ENCODE measurements at regions not wholly inside any gene's neighbourhood (a gene's known extent, or its start where the extent isn't known, plus 50 kb on each side); places are given as distances from the start of the nearest gene placed in this dataset.
"Not testable (repeated sequence)": the region's sequence is repeated elsewhere in the genome, so short reads cannot be mapped to it uniquely, and the experiment has no call there.

DNA sequence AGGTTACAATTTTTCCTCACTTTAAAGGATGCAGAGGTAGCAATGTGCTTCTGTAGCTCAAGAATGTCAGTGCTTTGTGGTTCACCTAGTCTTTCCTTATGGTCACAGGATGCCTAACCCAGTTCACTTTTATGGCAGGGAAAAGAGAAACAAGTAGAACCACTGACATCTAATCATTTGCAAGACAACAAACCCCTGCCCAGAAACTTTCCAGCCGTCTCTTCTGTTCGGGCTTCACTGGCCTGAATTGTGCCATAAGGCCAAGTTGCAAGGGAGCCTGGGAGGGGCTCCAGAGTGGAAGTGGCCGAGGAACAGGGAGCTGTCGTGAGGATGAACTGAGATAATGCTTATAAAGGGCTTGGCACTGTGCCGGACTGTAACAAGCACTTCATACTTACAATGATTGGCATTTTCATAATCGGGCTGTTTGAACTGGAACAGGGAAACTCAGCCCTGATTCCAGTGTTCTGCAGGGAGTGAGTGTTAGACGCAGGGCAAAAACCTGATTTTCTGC lies 212.6 kb downstream of the BCAS1 start:
- TF ChIP-seq, protein P1, sequence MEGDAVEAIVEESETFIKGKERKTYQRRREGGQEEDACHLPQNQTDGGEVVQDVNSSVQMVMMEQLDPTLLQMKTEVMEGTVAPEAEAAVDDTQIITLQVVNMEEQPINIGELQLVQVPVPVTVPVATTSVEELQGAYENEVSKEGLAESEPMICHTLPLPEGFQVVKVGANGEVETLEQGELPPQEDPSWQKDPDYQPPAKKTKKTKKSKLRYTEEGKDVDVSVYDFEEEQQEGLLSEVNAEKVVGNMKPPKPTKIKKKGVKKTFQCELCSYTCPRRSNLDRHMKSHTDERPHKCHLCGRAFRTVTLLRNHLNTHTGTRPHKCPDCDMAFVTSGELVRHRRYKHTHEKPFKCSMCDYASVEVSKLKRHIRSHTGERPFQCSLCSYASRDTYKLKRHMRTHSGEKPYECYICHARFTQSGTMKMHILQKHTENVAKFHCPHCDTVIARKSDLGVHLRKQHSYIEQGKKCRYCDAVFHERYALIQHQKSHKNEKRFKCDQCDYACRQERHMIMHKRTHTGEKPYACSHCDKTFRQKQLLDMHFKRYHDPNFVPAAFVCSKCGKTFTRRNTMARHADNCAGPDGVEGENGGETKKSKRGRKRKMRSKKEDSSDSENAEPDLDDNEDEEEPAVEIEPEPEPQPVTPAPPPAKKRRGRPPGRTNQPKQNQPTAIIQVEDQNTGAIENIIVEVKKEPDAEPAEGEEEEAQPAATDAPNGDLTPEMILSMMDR (IDR thresholded peaks at IDR 0.05; ENCODE audit: insufficient read depth, low read depth, low read length, missing control alignments): no peak
- H3K4me3 ChIP-seq (ENCODE audit: low read depth, low read length): no peak overlapping the region
- DNase-seq (ENCODE audit: low read depth): no peak

DNA sequence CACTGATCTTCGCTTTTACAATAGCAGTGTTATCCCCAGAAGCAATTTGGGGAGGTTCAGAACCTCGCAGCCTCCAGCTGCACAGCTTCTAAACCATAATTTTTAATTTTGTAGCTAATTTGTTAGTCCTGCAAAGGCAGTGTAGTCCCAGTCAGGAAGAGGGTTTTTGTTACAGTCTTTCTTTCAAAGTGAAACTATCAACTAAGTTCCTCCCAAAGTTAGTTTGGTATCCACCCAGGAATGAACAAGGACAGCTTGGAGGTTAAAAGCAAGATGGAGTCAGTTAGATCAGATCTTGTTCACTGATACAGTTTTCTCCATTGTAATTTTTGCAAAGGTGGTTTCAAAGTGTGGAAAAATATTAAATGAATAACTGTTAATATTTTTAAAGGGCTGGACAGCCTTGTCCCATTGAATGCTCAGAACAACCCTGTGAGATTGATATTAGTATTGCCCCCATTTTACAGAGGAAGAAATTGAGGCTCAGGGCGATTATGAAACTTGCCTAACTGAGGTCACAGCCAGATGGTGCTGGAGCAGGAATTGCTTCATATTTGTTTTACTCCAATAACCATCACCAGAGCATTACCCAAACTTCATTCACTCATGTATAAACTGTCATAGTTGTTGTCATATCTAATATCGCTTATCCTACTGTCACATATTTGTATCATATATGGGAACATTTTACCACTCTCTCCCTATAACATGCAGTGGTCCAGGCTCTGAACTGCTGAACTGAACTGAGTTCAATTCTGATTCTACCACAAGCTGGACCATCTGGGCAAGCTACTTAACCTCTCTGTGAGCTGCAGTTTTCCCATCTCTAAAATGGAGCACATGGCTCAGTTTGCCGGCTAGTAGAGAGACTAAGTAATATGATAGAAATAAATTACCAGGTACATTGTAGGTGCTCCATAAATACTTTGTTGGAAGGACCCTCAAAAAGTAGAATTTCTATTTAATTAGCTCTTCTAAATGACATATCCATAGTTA lies 213.8 kb downstream of the BCAS1 start:
- no peak for DNase-seq (ENCODE audit: low read depth)
- TF ChIP-seq, protein P1 (IDR thresholded peaks at IDR 0.05; ENCODE audit: insufficient read depth, low read depth, low read length, missing control alignments): no peak
- no peak overlapping the region for H3K4me3 ChIP-seq (ENCODE audit: low read depth, low read length)

DNA sequence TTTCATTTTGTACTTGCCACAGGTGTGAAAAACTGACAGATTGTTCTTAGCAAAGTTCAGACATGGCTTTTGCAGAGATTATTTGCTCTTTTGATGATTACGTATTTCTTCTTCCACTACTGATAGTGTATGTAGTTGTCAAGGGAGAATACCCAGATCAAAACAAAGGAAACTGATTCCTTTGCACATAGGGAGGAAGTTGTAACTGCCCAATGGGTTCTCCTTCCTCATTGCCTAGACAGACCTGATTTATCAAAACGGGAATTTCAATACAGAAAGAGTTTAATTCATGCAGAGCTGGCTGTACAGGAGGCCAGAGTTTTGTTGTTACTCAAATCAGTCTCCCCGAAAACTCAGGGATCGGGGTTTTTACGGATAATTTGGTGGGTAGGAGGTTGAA lies 214.7 kb downstream of the BCAS1 start:
- no peak overlapping the region for H3K4me3 ChIP-seq (ENCODE audit: low read depth, low read length)
- TF ChIP-seq, protein P1 (IDR thresholded peaks at IDR 0.05; ENCODE audit: insufficient read depth, low read depth, low read length, missing control alignments): no peak
- no peak for DNase-seq (ENCODE audit: low read depth)

DNA sequence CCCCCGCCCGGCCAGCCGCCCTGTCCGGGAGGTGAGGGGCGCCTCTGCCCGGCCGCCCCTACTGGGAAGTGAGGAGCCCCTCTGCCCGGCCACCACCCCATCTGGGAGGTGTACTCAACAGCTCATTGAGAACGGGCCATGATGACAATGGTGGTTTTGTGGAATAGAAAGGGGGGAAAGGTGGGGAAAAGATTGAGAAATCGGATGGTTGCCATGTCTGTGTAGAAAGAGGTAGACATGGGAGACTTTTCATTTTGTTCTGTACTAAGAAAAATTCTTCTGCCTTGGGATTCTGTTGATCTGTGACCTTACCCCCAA lies 215.8 kb downstream of the BCAS1 start:
- DNase-seq (ENCODE audit: low read depth); H3K4me3 ChIP-seq (ENCODE audit: low read depth, low read length): not testable (repeated sequence)

DNA sequence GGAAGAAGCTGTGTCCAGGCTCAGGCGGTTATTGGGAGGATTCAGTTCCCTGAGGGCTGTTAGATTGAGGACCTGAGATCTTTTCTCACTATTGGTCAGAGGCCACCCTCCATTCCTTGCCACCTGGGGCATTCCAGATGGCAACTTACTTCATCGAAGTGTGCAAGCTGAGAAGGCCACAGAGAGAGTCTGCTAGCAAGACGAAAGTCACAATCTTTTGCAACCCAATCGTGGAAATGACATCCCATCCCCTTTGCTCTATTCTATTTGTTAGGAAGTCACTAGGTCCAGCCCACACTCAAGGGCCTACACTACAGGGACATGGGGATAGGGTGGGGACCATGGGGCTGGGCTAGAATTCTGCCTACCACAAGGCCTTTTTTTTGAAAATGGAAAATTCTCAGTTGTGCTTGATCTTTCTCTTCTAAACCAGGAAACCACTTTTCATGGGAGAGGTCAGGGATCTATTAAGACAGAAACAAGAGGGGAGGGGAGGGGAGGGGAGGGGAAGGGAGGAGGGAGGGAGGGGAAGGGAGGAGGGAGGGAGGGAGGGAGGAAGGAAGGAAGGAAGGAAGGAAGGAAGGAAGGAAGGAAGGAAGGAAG lies 217.2 kb downstream of the BCAS1 start:
- DNase-seq (ENCODE audit: low read depth): no peak
- TF ChIP-seq, protein P1 (IDR thresholded peaks at IDR 0.05; ENCODE audit: insufficient read depth, low read depth, low read length, missing control alignments): no peak
- H3K4me3 ChIP-seq (ENCODE audit: low read depth, low read length): no peak overlapping the region

DNA sequence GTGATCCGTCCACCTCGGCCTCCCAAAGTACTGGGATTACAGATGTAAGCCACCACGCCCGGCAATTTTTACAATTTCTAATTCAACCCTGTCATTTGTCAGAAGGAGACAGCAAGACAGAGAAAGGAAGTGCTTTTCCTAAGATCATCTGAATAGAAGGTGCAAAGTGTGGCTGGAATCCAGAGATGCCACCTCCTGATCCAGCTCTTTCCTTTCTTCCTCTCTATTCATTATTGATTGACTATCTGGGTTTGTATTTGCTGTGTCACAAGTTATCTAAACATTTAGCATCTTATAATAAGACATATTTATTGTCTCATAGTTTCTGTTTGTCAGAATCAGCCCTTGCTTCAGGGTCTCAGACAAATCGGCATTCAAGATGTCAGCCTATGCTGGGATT lies 217.7 kb downstream of the BCAS1 start:
- TF ChIP-seq, protein P1 (IDR thresholded peaks at IDR 0.05; ENCODE audit: insufficient read depth, low read depth, low read length, missing control alignments): no peak

DNA sequence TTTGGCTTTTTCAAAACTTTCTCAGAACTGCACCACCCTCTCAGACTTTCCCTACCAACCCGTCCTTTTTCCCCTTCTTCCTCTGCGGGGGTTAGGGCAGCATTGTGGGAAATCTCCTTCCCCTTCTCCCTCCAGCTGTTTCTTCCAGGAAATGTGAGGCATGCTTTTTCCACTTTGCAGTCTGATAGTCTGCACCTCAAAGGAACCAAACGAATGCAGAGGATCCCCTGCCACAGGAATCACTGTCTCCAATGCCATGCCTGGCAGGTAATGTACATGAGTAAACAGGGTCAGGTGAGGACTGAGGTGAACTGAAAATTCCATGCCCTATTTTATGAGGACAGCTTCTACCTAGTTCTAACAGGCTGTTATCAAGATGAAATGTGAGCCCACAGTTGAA lies 218.4 kb downstream of the BCAS1 start:
- no peak for DNase-seq (ENCODE audit: low read depth)
- no peak overlapping the region for H3K4me3 ChIP-seq (ENCODE audit: low read depth, low read length)
- TF ChIP-seq, protein P1 (IDR thresholded peaks at IDR 0.05; ENCODE audit: insufficient read depth, low read depth, low read length, missing control alignments): no peak

More for the DNA sequence above, 217.7 kb downstream of the BCAS1 start:
- H3K4me3 ChIP-seq (ENCODE audit: low read depth, low read length): no peak overlapping the region
- no peak for DNase-seq (ENCODE audit: low read depth)

All from GM12865 (cell line).